GM18868 (cell line): ENCODE measurements at regions not wholly inside any gene's neighbourhood (a gene's known extent, or its start where the extent isn't known, plus 50 kb on each side); places are given as distances from the start of the nearest gene placed in this dataset.
"Not testable (repeated sequence)": the region's sequence is repeated elsewhere in the genome, so short reads cannot be mapped to it uniquely, and the experiment has no call there.

Experiments used
- ATAC-seq: cut with Tn5 transposase; IDR thresholded peaks from one replicate; pipeline ENCODE4 v1.9.1; 2021; ENCODE audit warnings: mild to moderate bottlenecking, moderate library complexity; ENCODE audit not compliant: unreplicated experiment

- no peak for ATAC-seq
Observed at GRCh38 chr6:14997507-14997906, 248.4 kb upstream of the JARID2 start.

GRCh38 chr6:14999106-14999505 lies 246.8 kb upstream of the JARID2 start:
- ATAC-seq: no peak

GRCh38 chr6:15001326-15001910 lies 244.5 kb upstream of the JARID2 start:
- no peak for ATAC-seq

- ATAC-seq: no peak
Observed at GRCh38 chr6:15008269-15008668, 237.6 kb upstream of the JARID2 start.

- ATAC-seq: no peak
Observed at GRCh38 chr6:15014958-15015357, 230.9 kb upstream of the JARID2 start.

GRCh38 chr6:15016813-15017212 lies 229.1 kb upstream of the JARID2 start:
- ATAC-seq: no peak

- ATAC-seq: no peak
Observed at GRCh38 chr6:15017261-15017660, 228.6 kb upstream of the JARID2 start.

- no peak for ATAC-seq
Observed at GRCh38 chr6:15017803-15018202, 228.1 kb upstream of the JARID2 start.

- no peak for ATAC-seq
Observed at GRCh38 chr6:15020119-15020770, 225.6 kb upstream of the JARID2 start.

GRCh38 chr6:15021074-15021473 lies 224.8 kb upstream of the JARID2 start:
- no peak for ATAC-seq

- ATAC-seq: not testable (repeated sequence)
Observed at GRCh38 chr6:15023018-15023417, 222.9 kb upstream of the JARID2 start.

GRCh38 chr6:15023448-15023847 lies 222.4 kb upstream of the JARID2 start:
- peak; percentile 95 for ATAC-seq

GRCh38 chr6:15025446-15025845 lies 220.4 kb upstream of the JARID2 start:
- no peak for ATAC-seq

- no peak for ATAC-seq
Observed at GRCh38 chr6:15026832-15027231, 219.0 kb upstream of the JARID2 start.

GRCh38 chr6:15027472-15027871 lies 218.4 kb upstream of the JARID2 start:
- no peak for ATAC-seq

GRCh38 chr6:15032015-15032414 lies 213.9 kb upstream of the JARID2 start:
- no peak for ATAC-seq

GRCh38 chr6:15033850-15034203 lies 212.0 kb upstream of the JARID2 start:
- no peak for ATAC-seq

- ATAC-seq: no peak
Observed at GRCh38 chr6:15036690-15037245, 209.1 kb upstream of the JARID2 start.

GRCh38 chr6:15037253-15037652 lies 208.6 kb upstream of the JARID2 start:
- ATAC-seq: no peak

- no peak for ATAC-seq
Observed at GRCh38 chr6:15038013-15038791, 207.7 kb upstream of the JARID2 start.

- no peak for ATAC-seq
Observed at GRCh38 chr6:15039136-15039535, 206.7 kb upstream of the JARID2 start.

- ATAC-seq: no peak
Observed at GRCh38 chr6:15042938-15043337, 202.9 kb upstream of the JARID2 start.
